ENCODE measurements at regions not wholly inside any gene's neighbourhood (a gene's known extent, or its start where the extent isn't known, plus 50 kb on each side); places are given as distances from the start of the nearest gene placed in this dataset.
A peak's percentile ranks its signal among the peaks of the same experiment; 100 is the strongest.

GRCh38 chr7:95662987-95663386 is 66.7 kb upstream of the PDK4 start:
- peaks cover 0 to 13% (median 4%) of the 10 kb centered on the region in 4 donors for H3K9me3 ChIP-seq
- 71 to 87% (median 82%) methylated on average over 1 of the region's 1 CpG for WGBS, 5 donors
- H3K36me3 ChIP-seq = no peaks in the 10 kb centered on the region
- intact Hi-C loops (cut with DNase I; ENCODE audit: low total_unique reads) = no loop called here
- peaks cover 0 to 15% (median 0%) of the 10 kb centered on the region in 4 donors for H3K4me1 ChIP-seq
- no peak overlapping the region for H3K4me3 ChIP-seq
- no peaks in the 10 kb centered on the region for H3K27me3 ChIP-seq
- no peak for DNase-seq
- H3K27ac ChIP-seq = no peak overlapping the region
- TF ChIP-seq CTCF (IDR thresholded peaks at IDR 0.05) (no peak), POLR2A (IDR thresholded peaks at IDR 0.05) (no peak), EP300 (IDR thresholded peaks at IDR 0.05) (no peak), POLR2AphosphoS5 (IDR thresholded peaks at IDR 0.05) (no peak)

DNA sequence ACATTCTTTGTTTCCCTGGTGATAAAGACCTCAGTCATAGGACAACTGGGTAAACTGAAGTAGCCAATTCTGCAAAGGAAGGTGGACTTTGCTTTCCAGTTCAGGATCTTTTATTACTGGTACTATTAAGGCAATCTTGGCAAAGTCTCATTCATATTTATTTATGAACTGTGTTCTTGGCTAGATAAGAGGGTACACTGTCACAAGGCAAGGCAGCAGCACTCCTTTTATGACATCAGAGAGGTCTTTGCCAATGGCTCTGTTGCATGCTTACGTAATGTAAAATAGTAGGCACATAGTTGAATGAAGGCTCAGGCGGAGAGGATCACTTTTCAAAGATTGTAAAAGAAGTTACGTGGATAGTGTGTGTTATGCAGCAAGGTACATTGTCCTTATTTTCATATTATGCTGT is 63.7 kb upstream of the PDK4 start:
- peak overlapping the region in 2 of 5 donors; percentile 22 to 44 for H3K27ac ChIP-seq
- 57 to 72% (median 64%) methylated on average over 3 of the region's 3 CpGs for WGBS, 5 donors
- no peaks in the 10 kb centered on the region for H3K27me3 ChIP-seq
- TF ChIP-seq CTCF (IDR thresholded peaks at IDR 0.05) (no peak), EP300 (IDR thresholded peaks at IDR 0.05) (peak; percentile 54), POLR2AphosphoS5 (IDR thresholded peaks at IDR 0.05) (peak in 2 of 3 donors; percentile 48 to 64)
- H3K36me3 ChIP-seq = no peaks in the 10 kb centered on the region
- H3K9me3 ChIP-seq = peaks cover 0 to 13% (median 4%) of the 10 kb centered on the region in 4 donors
- peaks cover 0 to 15% (median 0%) of the 10 kb centered on the region in 4 donors for H3K4me1 ChIP-seq
- intact Hi-C loops (cut with DNase I; ENCODE audit: low total_unique reads) = no loop called here
- H3K4me3 ChIP-seq = no peak overlapping the region
- peak in 1 of 2 donors; percentile 49 for DNase-seq

DNA sequence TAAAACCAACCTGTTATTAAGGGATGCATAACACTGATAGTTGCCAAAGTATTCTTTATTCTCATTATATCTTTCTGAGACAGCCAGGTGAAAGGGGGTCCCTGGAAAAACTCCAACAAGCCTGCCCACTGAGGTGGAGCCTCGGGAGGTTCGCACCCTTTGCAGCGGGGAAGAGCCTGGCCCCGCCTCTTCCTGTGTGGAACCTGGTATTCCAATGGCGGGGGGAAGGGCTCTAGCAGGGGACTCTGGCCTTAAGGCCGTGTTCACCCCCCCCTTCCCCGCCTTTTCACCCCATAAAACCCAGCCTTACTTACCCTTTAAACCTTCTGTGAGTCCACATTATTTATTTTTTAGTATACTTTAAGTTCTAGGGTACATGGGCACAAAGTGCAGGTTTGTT is 62.4 kb upstream of the PDK4 start:
- TF ChIP-seq CTCF (IDR thresholded peaks at IDR 0.05) (no peak), EP300 (IDR thresholded peaks at IDR 0.05) (no peak), POLR2AphosphoS5 (IDR thresholded peaks at IDR 0.05) (no peak), POLR2A (IDR thresholded peaks at IDR 0.05) (no peak)
- WGBS, 5 donors = 76 to 90% (median 77%) methylated on average over 7 of the region's 7 CpGs
- Histone ChIP-seq H3K4me3 (no peak overlapping the region), H3K36me3 (no peaks in the 10 kb centered on the region), H3K9me3 (peaks cover 0 to 13% (median 4%) of the 10 kb centered on the region in 4 donors), H3K27me3 (no peaks in the 10 kb centered on the region), H3K4me1 (peaks cover 0 to 15% (median 0%) of the 10 kb centered on the region in 4 donors), H3K27ac (no peak overlapping the region)
- intact Hi-C loops (cut with DNase I; ENCODE audit: low total_unique reads) = no loop called here
- no peak for DNase-seq

DNA sequence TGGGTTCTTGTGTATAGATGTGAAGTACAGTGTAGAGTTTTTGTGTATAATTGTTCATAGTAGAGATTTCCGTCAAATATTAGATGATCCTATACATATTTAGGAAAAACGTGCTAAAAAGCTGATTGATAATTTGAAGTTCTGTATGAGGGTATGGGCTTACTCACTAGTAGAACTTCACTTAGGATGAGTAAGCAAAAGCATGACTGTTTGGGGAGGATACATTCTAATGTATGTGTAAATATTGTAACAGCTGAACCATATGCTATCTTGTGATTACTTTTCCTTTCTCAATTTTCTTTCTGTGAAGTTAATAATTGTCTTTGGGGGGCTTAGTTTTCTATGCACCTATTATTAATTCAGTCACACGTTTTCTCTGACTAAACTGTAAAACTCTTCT is 53.2 kb upstream of the PDK4 start:
- intact Hi-C loops (cut with DNase I; ENCODE audit: low total_unique reads) = no loop called here
- no peak overlapping the region for H3K4me3 ChIP-seq
- 61 to 63% (median 61%) methylated on average over 3 of the region's 3 CpGs for WGBS, 5 donors
- TF ChIP-seq EP300 (IDR thresholded peaks at IDR 0.05) = no peak
- TF ChIP-seq POLR2AphosphoS5 (IDR thresholded peaks at IDR 0.05) = no peak
- TF ChIP-seq POLR2A (IDR thresholded peaks at IDR 0.05) = no peak
- TF ChIP-seq CTCF (IDR thresholded peaks at IDR 0.05) = no peak
- H3K4me1 ChIP-seq = no peaks in the 10 kb centered on the region
- no peaks in the 10 kb centered on the region for H3K27me3 ChIP-seq
- H3K27ac ChIP-seq = no peak overlapping the region
- no peaks in the 10 kb centered on the region for H3K9me3 ChIP-seq
- no peak for DNase-seq
- no peaks in the 10 kb centered on the region for H3K36me3 ChIP-seq

All from stomach (tissue), 8 donors.